Mucosa of descending colon (tissue), 3 donors: ENCODE measurements at regions not wholly inside any gene's neighbourhood (a gene's known extent, or its start where the extent isn't known, plus 50 kb on each side); places are given as distances from the start of the nearest gene placed in this dataset.
"Not testable (repeated sequence)": the region's sequence is repeated elsewhere in the genome, so short reads cannot be mapped to it uniquely, and the experiment has no call there.

Experiments used
- ATAC-seq: fragments of 200-7000 bp; cut with Tn5 transposase; one replicate; pipeline ENCODE4 v1.9.1; 2020; ENCODE audit warnings: mild to moderate bottlenecking, moderate library complexity
- DNase-seq, 3 donors: peaks; one replicate each; pipeline ENCODE4 v3.0.0-alpha.2; 2020
- H3K36me3 ChIP-seq: fragments of 200-600 bp; one replicate; pipeline ENCODE4 v1.8.0; 2021; ENCODE audit warnings: low read depth, mild to moderate bottlenecking
- H3K4me1 ChIP-seq: fragments of 200-600 bp; one replicate; pipeline ENCODE4 v1.8.0; 2021; ENCODE audit warnings: low read depth, mild to moderate bottlenecking
- H3K4me3 ChIP-seq: fragments of 200-600 bp; one replicate; pipeline ENCODE4 v1.8.0; 2021; ENCODE audit warnings: mild to moderate bottlenecking
- H3K9me3 ChIP-seq: fragments of 200-600 bp; one replicate; pipeline ENCODE4 v1.8.0; 2021; ENCODE audit warnings: mild to moderate bottlenecking
- CTCF ChIP-seq: fragments of 200-600 bp; IDR thresholded peaks from one replicate; pipeline ENCODE4 v1.8.0; 2022; ENCODE audit warnings: antibody characterized with exemption, mild to moderate bottlenecking
- intact Hi-C, 2 donors: fragments of 100-400 bp; cut with DNase I in 1 of 2; cut with micrococcal nuclease in 1 of 2; formaldehyde crosslinking; loops; one replicate each; pipeline versions ENCODE4 v1.11.0 to v1.11.1; 2022; cut with DNase I, micrococcal nuclease
- donor health status: DM: no; HTN: no; CAD: no; lungs with moderate emphysema.
- donor health status: DM: no; HTN: no; CAD: no.
- donor health status: DM: no; HTN: yes; CAD: no.

GRCh38 chr13:52235900-52236595, 76.7 kb upstream of the NEK3 start:
- peak; percentile 50 for TF ChIP-seq CTCF
- ATAC-seq = peak; percentile 93
- intact Hi-C loops, H3K36me3 ChIP-seq, H3K4me1 ChIP-seq, H3K9me3 ChIP-seq, H3K4me3 ChIP-seq: not testable (repeated sequence)
- DNase-seq = peak in 2 of 3 donors; percentile 24 to 45

- H3K9me3 ChIP-seq, H3K36me3 ChIP-seq, intact Hi-C loops: not testable (repeated sequence)
Measured at GRCh38 chr13:52234928-52235327, 75.5 kb upstream of the NEK3 start.

GRCh38 chr13:52223063-52223462, 63.7 kb upstream of the NEK3 start:
- DNase-seq, H3K4me3 ChIP-seq, H3K36me3 ChIP-seq, H3K9me3 ChIP-seq, H3K4me1 ChIP-seq, intact Hi-C loops, ATAC-seq: not testable (repeated sequence)

More at GRCh38 chr13:52234928-52235327, 75.5 kb upstream of the NEK3 start:
- DNase-seq, ATAC-seq, H3K4me3 ChIP-seq, H3K4me1 ChIP-seq: not testable (repeated sequence)

GRCh38 chr13:52213920-52214319, 54.5 kb upstream of the NEK3 start:
- H3K4me1 ChIP-seq, ATAC-seq, H3K9me3 ChIP-seq, H3K36me3 ChIP-seq, DNase-seq, intact Hi-C loops, H3K4me3 ChIP-seq: not testable (repeated sequence)

- intact Hi-C loops, H3K9me3 ChIP-seq, ATAC-seq, H3K4me1 ChIP-seq, DNase-seq, H3K36me3 ChIP-seq, H3K4me3 ChIP-seq: not testable (repeated sequence)
Measured at GRCh38 chr13:52212886-52213285, 53.5 kb upstream of the NEK3 start.

GRCh38 chr13:52211416-52211776, 52.0 kb upstream of the NEK3 start:
- ATAC-seq, H3K4me1 ChIP-seq, intact Hi-C loops: not testable (repeated sequence)

GRCh38 chr13:52210564-52211415, 51.4 kb upstream of the NEK3 start:
- H3K4me1 ChIP-seq, intact Hi-C loops, H3K4me3 ChIP-seq, H3K9me3 ChIP-seq, H3K36me3 ChIP-seq, DNase-seq, ATAC-seq: not testable (repeated sequence)

More at GRCh38 chr13:52211416-52211776, 52.0 kb upstream of the NEK3 start:
- not testable (repeated sequence) for H3K36me3 ChIP-seq, DNase-seq, H3K9me3 ChIP-seq, H3K4me3 ChIP-seq
